HL-60 (cell line): ENCODE measurements at regions not wholly inside any gene's neighbourhood (a gene's known extent, or its start where the extent isn't known, plus 50 kb on each side); places are given as distances from the start of the nearest gene placed in this dataset.

Experiments used
- GABPA ChIP-seq: IDR thresholded peaks from 2 replicates; pipeline ENCODE4 v1.6.1; 2012; ENCODE audit warnings: low read depth
- POLR2AphosphoS5 ChIP-seq: IDR thresholded peaks from 2 replicates; pipeline ENCODE4 v1.6.1; 2012; ENCODE audit warnings: low read depth
- SPI1 ChIP-seq: IDR thresholded peaks from 2 replicates; pipeline ENCODE4 v1.6.1; 2012; ENCODE audit warnings: low read depth, mild to moderate bottlenecking, borderline replicate concordance
- TF ChIP-seq, protein P1 (sequence below): IDR thresholded peaks from one replicate; pipeline ENCODE4 v1.5.1; 2011; ENCODE audit warnings: low read length, control low read depth, inconsistent platforms; ENCODE audit not compliant: insufficient read depth
- TF ChIP-seq, protein P2 (sequence below): IDR thresholded peaks from 2 replicates; pipeline ENCODE4 v1.6.1; 2012; ENCODE audit warnings: low read depth; ENCODE audit not compliant: insufficient replicate concordance

DNA sequence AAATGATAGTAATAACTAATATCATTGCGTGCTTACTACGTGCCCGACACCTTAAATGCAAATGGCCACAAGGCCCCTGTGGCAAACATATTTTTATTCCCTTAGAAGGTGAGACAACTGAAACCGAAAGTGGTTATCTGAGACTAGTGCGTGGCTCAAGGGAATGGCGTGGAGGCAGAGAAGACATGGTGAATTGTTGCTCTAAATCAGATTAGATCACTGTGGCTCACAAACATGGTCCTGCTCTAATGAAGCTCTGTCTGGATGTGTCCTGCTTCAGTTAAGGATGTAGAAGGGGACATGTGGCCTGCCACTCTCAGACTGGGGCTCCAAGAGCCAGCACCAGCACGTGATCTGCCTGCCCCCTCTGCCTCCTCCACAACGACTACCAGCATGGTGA lies 124.2 kb upstream of the GMDS start:
- TF ChIP-seq POLR2AphosphoS5, result no peak
- TF ChIP-seq, protein P1, sequence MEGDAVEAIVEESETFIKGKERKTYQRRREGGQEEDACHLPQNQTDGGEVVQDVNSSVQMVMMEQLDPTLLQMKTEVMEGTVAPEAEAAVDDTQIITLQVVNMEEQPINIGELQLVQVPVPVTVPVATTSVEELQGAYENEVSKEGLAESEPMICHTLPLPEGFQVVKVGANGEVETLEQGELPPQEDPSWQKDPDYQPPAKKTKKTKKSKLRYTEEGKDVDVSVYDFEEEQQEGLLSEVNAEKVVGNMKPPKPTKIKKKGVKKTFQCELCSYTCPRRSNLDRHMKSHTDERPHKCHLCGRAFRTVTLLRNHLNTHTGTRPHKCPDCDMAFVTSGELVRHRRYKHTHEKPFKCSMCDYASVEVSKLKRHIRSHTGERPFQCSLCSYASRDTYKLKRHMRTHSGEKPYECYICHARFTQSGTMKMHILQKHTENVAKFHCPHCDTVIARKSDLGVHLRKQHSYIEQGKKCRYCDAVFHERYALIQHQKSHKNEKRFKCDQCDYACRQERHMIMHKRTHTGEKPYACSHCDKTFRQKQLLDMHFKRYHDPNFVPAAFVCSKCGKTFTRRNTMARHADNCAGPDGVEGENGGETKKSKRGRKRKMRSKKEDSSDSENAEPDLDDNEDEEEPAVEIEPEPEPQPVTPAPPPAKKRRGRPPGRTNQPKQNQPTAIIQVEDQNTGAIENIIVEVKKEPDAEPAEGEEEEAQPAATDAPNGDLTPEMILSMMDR, result no peak
- TF ChIP-seq, protein P2, sequence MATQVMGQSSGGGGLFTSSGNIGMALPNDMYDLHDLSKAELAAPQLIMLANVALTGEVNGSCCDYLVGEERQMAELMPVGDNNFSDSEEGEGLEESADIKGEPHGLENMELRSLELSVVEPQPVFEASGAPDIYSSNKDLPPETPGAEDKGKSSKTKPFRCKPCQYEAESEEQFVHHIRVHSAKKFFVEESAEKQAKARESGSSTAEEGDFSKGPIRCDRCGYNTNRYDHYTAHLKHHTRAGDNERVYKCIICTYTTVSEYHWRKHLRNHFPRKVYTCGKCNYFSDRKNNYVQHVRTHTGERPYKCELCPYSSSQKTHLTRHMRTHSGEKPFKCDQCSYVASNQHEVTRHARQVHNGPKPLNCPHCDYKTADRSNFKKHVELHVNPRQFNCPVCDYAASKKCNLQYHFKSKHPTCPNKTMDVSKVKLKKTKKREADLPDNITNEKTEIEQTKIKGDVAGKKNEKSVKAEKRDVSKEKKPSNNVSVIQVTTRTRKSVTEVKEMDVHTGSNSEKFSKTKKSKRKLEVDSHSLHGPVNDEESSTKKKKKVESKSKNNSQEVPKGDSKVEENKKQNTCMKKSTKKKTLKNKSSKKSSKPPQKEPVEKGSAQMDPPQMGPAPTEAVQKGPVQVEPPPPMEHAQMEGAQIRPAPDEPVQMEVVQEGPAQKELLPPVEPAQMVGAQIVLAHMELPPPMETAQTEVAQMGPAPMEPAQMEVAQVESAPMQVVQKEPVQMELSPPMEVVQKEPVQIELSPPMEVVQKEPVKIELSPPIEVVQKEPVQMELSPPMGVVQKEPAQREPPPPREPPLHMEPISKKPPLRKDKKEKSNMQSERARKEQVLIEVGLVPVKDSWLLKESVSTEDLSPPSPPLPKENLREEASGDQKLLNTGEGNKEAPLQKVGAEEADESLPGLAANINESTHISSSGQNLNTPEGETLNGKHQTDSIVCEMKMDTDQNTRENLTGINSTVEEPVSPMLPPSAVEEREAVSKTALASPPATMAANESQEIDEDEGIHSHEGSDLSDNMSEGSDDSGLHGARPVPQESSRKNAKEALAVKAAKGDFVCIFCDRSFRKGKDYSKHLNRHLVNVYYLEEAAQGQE, result no peak
- no peak for TF ChIP-seq SPI1
- no peak for TF ChIP-seq GABPA
